CD4-positive, alpha-beta T cell (primary cell): ENCODE measurements at regions not wholly inside any gene's neighbourhood (a gene's known extent, or its start where the extent isn't known, plus 50 kb on each side); places are given as distances from the start of the nearest gene placed in this dataset.

ENCODE experiments used
- ATAC-seq: fragments of 200-7000 bp; cut with Tn5 transposase; one replicate; pipeline ENCODE4 v1.10.0; 2022; ENCODE audit warnings: mild to moderate bottlenecking; ENCODE audit not compliant: poor library complexity
- CTCF ChIA-PET: fragments of 350-600 bp; sonication (Branson Sonifier 250); formaldehyde crosslinking; loops from one replicate; lab custom pipeline; 2021; ENCODE audit warnings: antibody characterized with exemption, inconsistent platforms; lab: Charles Lee
- POLR2A ChIA-PET: fragments of 350-600 bp; sonication (Branson Sonifier 250); formaldehyde crosslinking; loops from one replicate; lab custom pipeline; 2021; ENCODE audit warnings: antibody characterized with exemption, inconsistent platforms; lab: Charles Lee
- DNase-seq, 14 experiments: peaks; one replicate each; pipeline ENCODE4 v3.0.0-alpha.2; 2013 to 2020; ENCODE audit warnings: mixed read lengths in 2 of 14
- H3K27ac ChIP-seq, 2 donors: one replicate each; pipeline versions ENCODE4 v1.5.1 to v1.7.0; 2013; ENCODE audit warnings: low read length in 2 of 2, low read depth in 1 of 2, mild to moderate bottlenecking in 1 of 2
- H3K27me3 ChIP-seq, 2 experiments: 1 replicate in 1 of 2; 2 replicates in 1 of 2; pipeline versions ENCODE4 v1.6.1 to v1.7.0; 2013; ENCODE audit warnings: low read length in 2 of 2, control low read depth in 1 of 2, mild to moderate bottlenecking in 1 of 2, moderate library complexity in 1 of 2; ENCODE audit not compliant: insufficient read depth in 2 of 2, control insufficient read depth in 1 of 2
- H3K36me3 ChIP-seq: one replicate; pipeline ENCODE4 v1.6.1; 2013; ENCODE audit warnings: low read length, control low read depth; ENCODE audit not compliant: insufficient read depth
- H3K4me1 ChIP-seq: one replicate; pipeline ENCODE4 v1.6.1; 2013; ENCODE audit warnings: low read length, control low read depth; ENCODE audit not compliant: insufficient read depth
- H3K4me3 ChIP-seq: one replicate; pipeline ENCODE4 v1.5.1; 2013; ENCODE audit warnings: mild to moderate bottlenecking, low read length, moderate library complexity
- H3K9me3 ChIP-seq, 2 experiments: 1 replicate in 1 of 2; 2 replicates in 1 of 2; pipeline versions ENCODE4 v1.6.1 to v1.7.0; 2013; ENCODE audit warnings: low read length in 2 of 2, mild to moderate bottlenecking in 2 of 2, control low read depth in 1 of 2, moderate library complexity in 1 of 2; ENCODE audit not compliant: control insufficient read depth in 1 of 2, insufficient read depth in 1 of 2
- H3K27ac Mint-ChIP-seq: one replicate; pipeline ENCODE4 v1.8.0; 2020; ENCODE audit warnings: mixed read lengths
- H3K27me3 Mint-ChIP-seq: one replicate; pipeline ENCODE4 v1.8.0; 2021; ENCODE audit warnings: mixed read lengths
- H3K36me3 Mint-ChIP-seq: one replicate; pipeline ENCODE4 v1.8.0; 2021; ENCODE audit warnings: low read depth, mixed read lengths
- H3K4me1 Mint-ChIP-seq: one replicate; pipeline ENCODE4 v1.8.0; 2021; ENCODE audit warnings: low read depth, mixed read lengths
- H3K4me3 Mint-ChIP-seq: one replicate; pipeline ENCODE4 v1.8.0; 2020; ENCODE audit warnings: mild to moderate bottlenecking, mixed read lengths
- H3K9me3 Mint-ChIP-seq: one replicate; pipeline ENCODE4 v1.8.0; 2020; ENCODE audit warnings: mixed read lengths
- intact Hi-C, 2 experiments: fragments of 100-400 bp; cut with DNase I in 1 of 2; cut with micrococcal nuclease in 1 of 2; formaldehyde crosslinking; loops; one replicate each; pipeline versions ENCODE4 v1.15.1 to v1.9.0; 2023 to 2025; cut with DNase I, micrococcal nuclease
- TF ChIP-seq, protein P1 (sequence below): fragments of 200-600 bp; IDR thresholded peaks from one replicate; pipeline ENCODE4 v1.8.0; 2022; ENCODE audit warnings: antibody characterized with exemption, mild to moderate bottlenecking

DNA sequence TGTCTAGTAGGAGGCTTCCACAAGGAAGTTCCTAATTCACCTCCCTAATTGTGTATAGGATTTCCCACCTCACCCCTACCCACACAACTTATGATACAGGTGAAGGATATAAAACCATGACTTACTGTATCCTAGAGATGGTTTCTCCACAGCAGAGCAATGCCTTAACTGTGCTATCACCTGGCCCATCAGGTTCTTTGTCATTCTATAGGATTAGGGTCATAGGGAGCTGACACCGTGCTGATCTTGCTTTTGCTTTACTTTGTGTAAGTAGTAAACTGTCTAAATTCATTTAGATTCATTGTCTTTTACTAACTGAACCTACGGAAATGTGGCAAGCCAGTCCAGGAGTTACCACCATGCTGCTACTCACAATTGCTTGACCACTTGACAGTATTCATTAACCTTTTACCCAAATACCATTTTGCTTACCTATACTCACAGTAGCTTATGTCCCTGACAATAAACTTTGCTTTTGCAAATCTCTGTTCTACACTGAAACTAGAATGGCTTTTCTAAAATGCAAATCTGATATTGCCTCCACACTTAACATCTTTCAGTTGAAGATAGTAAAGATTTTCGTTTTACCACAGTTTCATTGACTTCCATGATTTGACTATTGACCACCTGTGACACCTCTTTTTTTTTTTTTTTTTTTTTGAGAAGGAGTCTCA lies 147.6 kb downstream of the IFI44 start:
- no peaks in the 10 kb centered on the region for H3K27me3 Mint-ChIP-seq
- TF ChIP-seq, protein P1, sequence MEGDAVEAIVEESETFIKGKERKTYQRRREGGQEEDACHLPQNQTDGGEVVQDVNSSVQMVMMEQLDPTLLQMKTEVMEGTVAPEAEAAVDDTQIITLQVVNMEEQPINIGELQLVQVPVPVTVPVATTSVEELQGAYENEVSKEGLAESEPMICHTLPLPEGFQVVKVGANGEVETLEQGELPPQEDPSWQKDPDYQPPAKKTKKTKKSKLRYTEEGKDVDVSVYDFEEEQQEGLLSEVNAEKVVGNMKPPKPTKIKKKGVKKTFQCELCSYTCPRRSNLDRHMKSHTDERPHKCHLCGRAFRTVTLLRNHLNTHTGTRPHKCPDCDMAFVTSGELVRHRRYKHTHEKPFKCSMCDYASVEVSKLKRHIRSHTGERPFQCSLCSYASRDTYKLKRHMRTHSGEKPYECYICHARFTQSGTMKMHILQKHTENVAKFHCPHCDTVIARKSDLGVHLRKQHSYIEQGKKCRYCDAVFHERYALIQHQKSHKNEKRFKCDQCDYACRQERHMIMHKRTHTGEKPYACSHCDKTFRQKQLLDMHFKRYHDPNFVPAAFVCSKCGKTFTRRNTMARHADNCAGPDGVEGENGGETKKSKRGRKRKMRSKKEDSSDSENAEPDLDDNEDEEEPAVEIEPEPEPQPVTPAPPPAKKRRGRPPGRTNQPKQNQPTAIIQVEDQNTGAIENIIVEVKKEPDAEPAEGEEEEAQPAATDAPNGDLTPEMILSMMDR = no peak
- H3K27ac ChIP-seq = no peak overlapping the region
- no peak overlapping the region for H3K4me3 Mint-ChIP-seq
- no peak for DNase-seq
- H3K36me3 ChIP-seq = no peaks in the 10 kb centered on the region
- intact Hi-C loops = no loop called here
- H3K27ac Mint-ChIP-seq = no peak overlapping the region
- ChIA-PET CTCF (no interaction called here), POLR2A (no interaction called here)
- H3K36me3 Mint-ChIP-seq = no peaks in the 10 kb centered on the region
- H3K27me3 ChIP-seq = no peaks in the 10 kb centered on the region
- H3K4me3 ChIP-seq = no peak overlapping the region
- ATAC-seq = no peak
- no peaks in the 10 kb centered on the region for H3K4me1 Mint-ChIP-seq
- H3K9me3 ChIP-seq = no peaks in the 10 kb centered on the region
- H3K4me1 ChIP-seq = no peaks in the 10 kb centered on the region
- H3K9me3 Mint-ChIP-seq = no peaks in the 10 kb centered on the region

DNA sequence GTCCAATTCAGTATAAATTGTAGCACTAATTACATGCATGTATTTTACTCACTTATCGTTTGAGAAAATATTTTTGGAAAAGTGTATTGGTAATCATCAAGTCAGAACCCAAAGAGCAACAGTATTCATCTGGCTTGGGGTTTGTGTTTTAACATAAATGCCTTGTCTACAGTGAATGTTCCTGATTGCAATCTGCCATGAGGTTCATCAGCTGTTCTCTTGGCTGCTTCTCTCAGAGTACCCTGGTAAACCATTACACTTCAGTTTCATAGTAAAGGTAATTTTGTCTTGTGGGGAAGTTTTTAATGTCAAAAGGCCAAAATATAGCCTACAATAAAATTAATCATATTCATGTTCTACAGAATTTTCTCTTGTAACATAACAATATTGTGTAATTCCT lies 150.3 kb downstream of the IFI44 start:
- no peaks in the 10 kb centered on the region for H3K27me3 ChIP-seq
- Mint-ChIP-seq H3K36me3 (no peaks in the 10 kb centered on the region), H3K27me3 (no peaks in the 10 kb centered on the region), H3K4me3 (no peak overlapping the region), H3K9me3 (no peaks in the 10 kb centered on the region), H3K27ac (no peak overlapping the region), H3K4me1 (no peaks in the 10 kb centered on the region)
- H3K4me1 ChIP-seq = no peaks in the 10 kb centered on the region
- no peak overlapping the region for H3K27ac ChIP-seq
- intact Hi-C loops = no loop called here
- H3K36me3 ChIP-seq = no peaks in the 10 kb centered on the region
- ChIA-PET POLR2A (no interaction called here), CTCF (no interaction called here)
- no peak overlapping the region for H3K4me3 ChIP-seq
- ATAC-seq (no peak), DNase-seq (no peak)
- TF ChIP-seq, protein P1 = no peak
- no peaks in the 10 kb centered on the region for H3K9me3 ChIP-seq

DNA sequence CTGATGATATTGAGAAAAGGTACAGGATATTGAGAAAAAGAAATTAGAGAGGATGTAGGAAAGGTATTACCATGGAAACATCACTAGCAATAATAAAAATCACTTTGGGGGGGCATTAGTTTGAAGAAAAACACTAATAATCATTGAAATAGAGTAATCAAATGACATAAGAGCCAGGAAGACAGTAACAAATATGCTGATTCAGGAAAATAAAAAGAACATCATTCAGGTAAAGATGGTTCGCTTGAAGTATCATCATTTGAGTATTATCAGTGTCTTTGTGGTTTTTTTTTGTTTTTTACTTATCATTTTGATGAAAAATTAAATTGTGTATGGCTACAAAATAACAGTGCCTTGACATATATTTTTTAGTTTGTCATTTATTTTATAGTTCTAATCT lies 164.5 kb downstream of the IFI44 start:
- ChIA-PET POLR2A (no interaction called here), CTCF (no interaction called here)
- TF ChIP-seq, protein P1 = no peak
- no peak for DNase-seq
- H3K9me3 ChIP-seq = no peaks in the 10 kb centered on the region
- no peak overlapping the region for H3K4me3 ChIP-seq
- no peak overlapping the region for H3K27ac Mint-ChIP-seq
- H3K27ac ChIP-seq = no peak overlapping the region
- H3K36me3 Mint-ChIP-seq = no peaks in the 10 kb centered on the region
- no peaks in the 10 kb centered on the region for H3K4me1 Mint-ChIP-seq
- no peaks in the 10 kb centered on the region for H3K36me3 ChIP-seq
- no peak overlapping the region for H3K4me3 Mint-ChIP-seq
- no peaks in the 10 kb centered on the region for H3K9me3 Mint-ChIP-seq
- intact Hi-C loops = no loop called here
- no peaks in the 10 kb centered on the region for H3K27me3 ChIP-seq
- H3K27me3 Mint-ChIP-seq = no peaks in the 10 kb centered on the region
- H3K4me1 ChIP-seq = no peaks in the 10 kb centered on the region
- ATAC-seq = no peak
